Upper lobe of left lung (tissue), 4 donors: ENCODE measurements at regions not wholly inside any gene's neighbourhood (a gene's known extent, or its start where the extent isn't known, plus 50 kb on each side); places are given as distances from the start of the nearest gene placed in this dataset.

ENCODE experiments used
- CTCF ChIP-seq, 6 experiments: fragments of 450-650 bp in 4 of 6; fragments of 200-600 bp in 2 of 6; sonication (generic) in 2 of 6; IDR thresholded peaks; one replicate each; pipeline ENCODE4 v1.5.1; 2016 to 2019; ENCODE audit warnings: antibody characterized with exemption in 6 of 6
- POLR2A ChIP-seq, 4 donors: fragments of 450-650 bp; IDR thresholded peaks; one replicate each; pipeline ENCODE4 v1.5.1; 2016 to 2017; ENCODE audit warnings: antibody characterized with exemption in 4 of 4, mild to moderate bottlenecking in 2 of 4
- POLR2AphosphoS5 ChIP-seq, 2 donors: sonication (generic); formaldehyde crosslinking; IDR thresholded peaks; one replicate each; pipeline ENCODE4 v1.5.1; 2017; ENCODE audit warnings: antibody characterized with exemption in 2 of 2

DNA sequence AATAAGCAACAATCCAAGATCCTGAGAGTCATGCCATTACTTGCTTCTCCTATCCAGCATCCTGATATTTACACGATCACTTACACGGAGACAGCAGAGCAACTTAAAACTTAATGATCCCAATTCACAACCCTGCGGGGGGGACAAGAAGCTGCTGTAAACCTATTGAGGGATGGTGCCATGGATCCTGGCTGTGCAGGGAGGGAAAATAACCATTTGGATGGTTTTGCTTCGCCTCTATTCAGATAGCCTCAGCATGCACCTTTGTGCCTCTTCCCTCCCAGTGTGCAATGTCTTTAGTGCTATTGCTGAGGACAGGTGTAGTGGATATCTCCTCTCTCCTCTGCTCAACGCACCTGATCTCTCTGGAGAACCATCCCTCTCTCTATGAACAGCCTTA is 89.7 kb upstream of the PPARGC1A start:
- no peak for TF ChIP-seq CTCF (IDR thresholded peaks at IDR 0.05)
- TF ChIP-seq POLR2AphosphoS5 (IDR thresholded peaks at IDR 0.05): no peak
- TF ChIP-seq POLR2A (IDR thresholded peaks at IDR 0.05): no peak
